Glomerular visceral epithelial cell (primary cell): ENCODE measurements at regions not wholly inside any gene's neighbourhood (a gene's known extent, or its start where the extent isn't known, plus 50 kb on each side); places are given as distances from the start of the nearest gene placed in this dataset.
"Not testable (repeated sequence)": the region's sequence is repeated elsewhere in the genome, so short reads cannot be mapped to it uniquely, and the experiment has no call there.

ENCODE experiments used
- DNase-seq: peaks from one replicate; pipeline ENCODE4 v3.0.0-alpha.2; 2016; ENCODE audit errors: extremely low spot score

DNA sequence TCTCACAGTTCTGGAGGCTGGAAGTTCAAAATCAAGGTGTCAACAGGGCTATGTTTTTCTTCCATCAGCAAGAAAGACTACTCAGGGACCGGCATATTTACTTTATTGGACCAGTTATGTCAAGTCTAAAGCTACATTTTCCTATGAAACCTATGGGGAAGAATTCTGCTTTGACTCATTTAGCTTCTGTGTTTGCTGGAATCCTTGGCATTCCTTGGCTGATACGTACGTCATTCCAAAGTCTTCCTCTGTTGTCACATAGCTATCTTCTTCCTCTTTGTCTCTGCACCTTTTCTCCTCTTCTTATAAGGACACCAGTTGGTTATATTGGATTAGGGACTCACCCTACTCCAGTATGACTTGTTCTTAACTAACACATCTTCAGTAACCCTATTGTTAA, 137.4 kb upstream of the FBXO11 start:
- DNase-seq: no peak

DNA sequence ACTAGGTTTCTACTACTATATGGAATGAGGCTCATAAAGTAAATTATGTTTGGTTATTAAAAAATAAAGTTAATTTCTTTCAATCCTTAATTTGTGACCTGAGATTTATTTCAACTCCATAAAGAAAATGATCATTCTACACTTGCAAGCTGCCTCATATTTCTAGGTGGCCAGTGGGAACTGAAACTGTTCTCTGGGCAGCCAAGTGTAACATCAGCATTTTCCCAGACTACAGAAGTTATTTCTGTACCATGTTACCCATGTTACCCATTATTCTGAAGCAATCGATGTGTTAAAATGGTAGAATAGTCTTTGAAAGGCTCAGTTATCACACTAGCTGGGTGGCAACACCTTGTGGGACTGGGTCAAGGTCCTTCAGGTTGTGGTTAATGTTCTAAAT, 139.3 kb upstream of the FBXO11 start:
- DNase-seq: no peak

DNA sequence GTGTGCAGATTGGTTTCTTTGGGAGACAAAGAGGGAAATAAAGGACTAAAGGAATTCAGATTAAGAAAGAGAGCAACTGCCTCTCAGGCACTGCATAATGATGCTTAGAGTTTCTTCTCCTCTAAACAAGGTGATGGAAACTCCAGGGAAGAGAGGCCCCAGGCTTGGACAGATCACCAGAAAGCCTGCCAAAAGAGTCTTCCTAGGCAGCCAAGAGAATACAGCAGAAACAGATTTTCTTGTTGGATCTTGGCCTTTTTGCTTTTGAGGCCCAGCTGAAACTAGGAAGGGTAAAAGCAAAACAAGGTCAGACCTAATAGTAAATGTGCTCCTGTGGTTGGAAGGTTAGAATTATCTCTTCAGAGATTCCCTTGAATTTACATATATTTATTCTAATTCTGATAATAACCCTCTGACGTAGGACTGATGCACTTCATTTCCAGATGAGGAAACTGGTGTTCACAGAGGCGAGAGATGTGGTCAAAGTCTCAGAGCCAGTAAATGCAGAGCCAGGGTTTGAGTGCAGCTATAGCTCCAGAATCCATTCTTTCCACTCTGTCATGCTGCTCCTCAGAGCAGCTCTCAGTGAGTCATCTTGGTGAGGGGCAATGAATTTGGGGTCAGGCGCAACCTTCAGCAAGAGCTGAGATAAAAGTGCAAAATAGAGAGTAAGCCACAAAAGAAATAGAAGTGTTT, 142.3 kb upstream of the FBXO11 start:
- DNase-seq: no peak

DNA sequence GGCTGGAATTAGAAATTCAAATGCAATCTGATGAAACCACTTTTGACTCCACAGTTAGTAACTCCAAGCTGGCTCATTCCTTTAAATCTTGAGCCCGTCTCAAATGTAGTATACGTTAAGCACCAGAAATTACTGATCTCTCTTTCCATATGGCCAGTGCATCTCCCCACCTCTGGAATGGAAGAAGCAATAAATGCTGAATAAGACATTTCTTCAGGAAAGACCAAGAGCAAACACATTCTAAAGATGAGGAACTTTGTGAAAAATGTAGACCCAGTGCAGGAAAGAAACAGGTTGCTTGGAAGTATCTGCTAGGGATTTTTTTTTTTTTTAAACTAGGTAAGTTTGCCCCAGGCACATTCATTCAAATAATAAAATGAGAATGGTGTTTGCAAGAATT, 143.1 kb upstream of the FBXO11 start:
- DNase-seq: no peak

DNA sequence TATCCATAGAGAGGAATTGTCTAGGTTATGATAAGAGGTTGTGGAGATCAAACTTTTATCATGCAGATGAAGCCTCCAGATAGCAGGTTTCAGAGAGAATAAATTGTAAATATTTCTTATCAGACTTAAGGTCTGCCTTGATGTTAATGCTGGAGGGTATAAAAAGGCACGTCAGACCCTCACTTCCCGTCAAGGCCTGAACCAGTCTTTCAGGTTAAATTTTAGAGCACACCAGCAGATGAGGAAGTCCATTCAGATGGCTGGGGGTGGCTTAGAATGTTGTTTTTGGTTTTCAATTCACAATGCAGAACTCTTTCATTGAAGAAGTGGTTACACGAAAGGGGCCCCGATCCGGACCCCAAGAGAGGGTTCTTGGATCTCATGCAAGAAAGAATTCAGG, 144.4 kb upstream of the FBXO11 start:
- DNase-seq: no peak

DNA sequence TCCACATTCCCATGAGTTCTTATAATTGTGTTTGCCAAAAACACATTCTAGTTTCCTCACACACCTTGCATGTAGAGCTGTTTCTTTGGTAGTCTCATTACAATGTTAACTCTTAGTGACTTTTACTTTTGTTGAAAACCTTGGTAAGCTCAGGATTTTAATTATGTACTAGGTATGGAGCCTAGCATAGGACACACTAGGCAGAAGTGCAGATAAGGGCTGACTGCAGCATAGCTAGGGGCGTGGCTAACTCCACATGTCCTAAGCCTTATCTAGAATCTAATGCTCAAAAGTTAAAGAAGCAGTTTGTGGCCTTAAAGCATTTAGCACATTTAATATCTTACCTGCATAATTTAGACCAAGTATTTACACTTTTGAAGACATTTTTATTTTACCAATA, 153.7 kb upstream of the FBXO11 start:
- no peak for DNase-seq

DNA sequence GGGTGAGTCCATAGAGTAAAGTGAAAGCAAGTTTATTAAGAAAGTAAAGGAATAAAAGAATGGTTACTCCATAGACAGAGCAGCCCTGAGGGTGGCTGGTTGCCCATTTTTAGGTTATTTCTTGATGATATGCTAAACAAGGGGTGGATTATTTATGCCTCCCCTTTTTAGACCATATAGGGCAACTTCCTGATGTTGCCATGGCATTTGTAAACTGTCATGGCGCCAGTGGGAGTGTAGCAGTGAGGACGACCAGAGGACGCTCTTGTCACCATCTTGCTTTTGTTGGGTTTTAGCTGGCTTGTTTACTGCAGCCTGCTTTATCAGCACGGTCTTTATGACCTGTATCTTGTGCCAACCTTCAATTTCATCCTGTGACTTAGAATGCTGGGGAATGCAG, 155.4 kb upstream of the FBXO11 start:
- not testable (repeated sequence) for DNase-seq

DNA sequence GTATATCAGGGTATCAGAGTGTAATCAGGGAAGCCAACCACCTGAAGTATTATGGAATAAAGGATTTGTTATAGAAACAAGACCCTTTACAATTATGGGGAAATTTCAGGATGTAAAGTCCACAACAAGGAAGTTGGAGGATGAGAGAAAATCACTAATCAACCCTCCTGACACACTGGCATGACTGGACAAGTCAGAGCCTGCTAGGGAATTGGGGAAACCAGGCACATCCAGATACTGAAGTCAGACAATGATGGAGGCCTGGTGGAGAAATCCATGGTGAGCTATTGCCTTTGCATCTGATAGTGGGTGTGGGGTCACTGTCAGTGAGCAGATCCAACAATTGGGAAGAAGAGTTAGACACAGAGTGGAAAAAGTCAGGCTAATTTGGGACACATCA, 158.8 kb upstream of the FBXO11 start:
- DNase-seq: no peak

DNA sequence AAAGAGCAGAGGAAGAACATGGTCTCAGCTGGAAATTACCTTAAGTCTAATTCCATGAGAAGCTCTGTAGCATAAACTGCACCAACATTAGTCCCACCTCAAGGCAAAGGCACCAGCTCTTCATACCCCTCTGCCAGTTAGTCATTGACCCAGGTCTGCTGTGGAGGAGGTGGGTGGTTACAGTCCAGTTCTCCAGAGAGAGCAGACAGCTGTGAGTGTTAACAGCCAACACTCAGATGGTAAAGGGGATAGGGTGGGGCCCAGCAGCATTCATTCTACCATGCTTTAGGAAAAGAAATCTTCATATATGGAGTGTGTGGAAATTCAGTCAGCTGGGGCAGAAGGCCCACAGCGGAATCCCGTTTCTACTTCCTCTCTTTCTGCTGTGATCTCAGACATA, 159.7 kb upstream of the FBXO11 start:
- DNase-seq: no peak

DNA sequence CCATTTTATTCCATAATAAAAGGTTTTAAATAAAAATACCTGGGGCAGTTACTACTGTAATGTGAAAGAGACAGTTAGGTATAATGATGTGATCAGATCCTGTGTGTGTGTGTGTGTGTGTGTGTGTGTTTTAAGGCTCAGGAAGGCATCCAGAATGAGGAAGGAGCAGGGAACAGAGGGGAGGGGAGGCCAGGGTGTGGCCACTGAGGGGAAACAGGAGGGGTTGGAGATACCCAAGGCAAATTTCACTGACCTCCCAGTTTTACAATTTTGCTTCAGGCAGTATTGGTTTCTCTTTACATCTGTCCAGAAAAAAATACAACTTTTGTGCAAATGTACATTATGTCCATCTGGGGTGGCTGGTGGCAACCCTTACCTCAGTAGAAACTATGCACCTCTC, 163.5 kb upstream of the FBXO11 start:
- DNase-seq: no peak

DNA sequence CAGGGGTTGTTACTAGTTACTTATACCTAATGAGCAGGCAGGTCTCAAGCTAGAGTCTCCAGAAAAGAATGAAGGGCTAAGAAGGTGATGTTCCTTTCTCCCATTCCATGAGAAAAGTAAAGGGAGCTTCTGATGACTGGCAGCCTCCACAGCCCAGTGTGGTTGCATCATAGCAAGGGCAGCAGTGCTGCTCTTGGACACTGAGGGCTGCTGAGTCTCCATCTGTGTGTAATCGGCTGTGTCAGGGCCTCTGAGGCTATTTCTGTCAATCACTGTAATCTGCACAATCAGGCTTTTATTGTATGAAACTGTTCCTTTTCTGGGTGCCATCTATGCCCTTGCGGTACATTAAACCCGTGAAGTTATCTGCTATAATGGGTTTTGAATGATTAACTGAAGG, 164.1 kb upstream of the FBXO11 start:
- no peak for DNase-seq

DNA sequence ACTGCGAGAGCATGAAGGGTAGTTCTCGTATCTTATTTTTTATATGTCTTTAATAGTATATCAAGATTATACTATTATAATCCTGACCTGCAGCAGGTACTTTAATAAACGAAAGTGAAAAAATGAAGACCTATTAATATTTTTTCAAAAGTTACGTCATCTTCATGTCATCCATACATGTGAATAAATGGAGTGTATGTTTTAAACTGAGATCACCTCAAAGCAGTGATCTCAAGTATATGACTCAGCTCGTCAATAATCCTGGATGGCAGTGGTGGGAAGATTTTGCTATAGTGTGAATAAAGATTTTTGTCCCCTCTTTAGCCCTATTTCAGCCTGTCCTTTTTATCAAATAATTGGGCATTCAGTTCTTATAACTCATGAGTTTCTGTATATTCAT, 166.3 kb upstream of the FBXO11 start:
- no peak for DNase-seq

DNA sequence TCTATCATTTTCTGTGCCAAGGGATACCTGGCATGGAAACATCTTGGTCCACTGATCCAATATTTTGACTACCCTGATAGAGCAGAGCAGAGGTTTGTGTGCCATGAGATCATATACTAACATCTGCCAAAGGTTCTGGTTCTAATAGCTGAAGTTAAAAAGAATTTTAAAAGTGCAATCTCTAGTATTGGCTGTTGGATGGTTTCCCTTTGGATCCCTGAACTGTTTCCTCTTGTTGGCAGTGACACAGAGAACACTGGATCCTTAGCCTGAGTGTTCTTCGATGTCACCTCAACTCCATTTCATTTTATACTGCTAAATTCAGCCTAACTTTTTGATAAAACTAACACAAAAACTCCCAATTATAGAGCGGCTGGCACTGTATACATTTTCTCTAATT, 169.3 kb upstream of the FBXO11 start:
- no peak for DNase-seq

DNA sequence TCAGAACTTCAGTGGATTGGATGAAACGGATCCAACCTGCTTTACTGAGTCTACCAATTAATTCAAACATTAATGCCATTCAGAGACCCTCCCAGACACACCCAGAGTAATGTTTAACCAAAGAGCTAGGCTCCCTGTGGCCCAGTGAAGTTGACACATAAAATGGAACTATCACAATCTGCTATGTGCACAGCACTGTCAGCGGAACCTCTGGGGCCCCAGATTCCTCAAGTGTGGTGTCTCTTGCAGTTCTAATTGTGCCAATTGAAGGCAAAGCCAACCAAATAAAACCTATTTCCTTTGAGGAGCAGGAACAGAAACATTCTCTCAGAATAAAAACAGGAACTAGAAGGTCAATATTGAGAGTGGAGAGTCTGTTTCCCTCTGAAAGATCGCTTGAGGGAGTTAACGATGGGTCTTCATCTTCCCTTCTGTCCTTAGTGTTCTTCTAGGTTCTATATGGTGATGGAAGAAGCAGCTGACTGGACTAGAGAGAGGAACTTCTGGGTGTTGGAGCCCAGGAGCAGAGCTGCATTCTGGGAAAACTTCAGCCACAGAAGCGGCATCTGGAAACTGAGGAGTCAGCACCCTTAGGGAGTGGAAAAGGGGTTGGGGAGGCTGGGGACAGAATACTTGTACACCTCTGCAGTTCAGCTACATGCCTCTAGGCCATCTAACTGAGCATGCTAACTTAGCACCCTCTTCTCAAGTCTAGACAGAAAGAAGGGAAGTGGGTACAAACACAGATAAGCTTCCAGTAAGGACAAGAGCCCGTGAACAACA, 174.4 kb upstream of the FBXO11 start:
- no peak for DNase-seq

DNA sequence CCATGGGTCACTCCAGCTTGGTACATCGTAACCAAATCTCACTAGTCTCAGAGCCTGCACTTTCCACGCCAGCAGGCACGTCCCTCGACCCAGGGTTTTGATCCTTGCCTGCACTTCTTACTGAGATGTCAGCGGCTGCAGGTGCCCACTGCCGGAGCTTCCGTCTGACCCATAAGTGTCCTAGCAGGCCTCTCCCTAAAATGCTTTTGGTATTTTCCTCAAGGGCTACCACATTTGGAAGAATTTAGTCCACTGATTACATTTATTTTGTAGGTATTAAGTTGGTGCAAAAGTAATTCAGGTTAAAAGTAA, 175.0 kb upstream of the FBXO11 start:
- no peak for DNase-seq

DNA sequence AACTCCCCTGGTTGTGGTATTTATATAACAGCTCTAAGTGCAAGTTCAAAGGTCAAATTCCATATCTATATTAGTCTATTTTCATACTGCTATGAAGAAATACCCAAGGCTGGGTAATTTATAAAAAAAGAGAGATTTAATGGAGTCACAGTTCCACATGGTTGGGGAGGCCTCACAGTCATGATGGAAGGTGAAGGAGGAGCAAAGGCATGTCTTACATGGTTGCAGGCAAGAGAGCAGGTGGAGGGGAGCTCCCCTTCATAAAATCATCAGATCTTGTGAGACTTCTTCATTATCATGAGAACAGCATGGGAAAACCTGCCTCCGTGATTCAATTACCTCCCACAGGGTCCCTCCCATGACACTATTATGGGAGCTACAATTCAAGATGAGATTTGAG, 179.6 kb upstream of the FBXO11 start:
- DNase-seq: no peak

DNA sequence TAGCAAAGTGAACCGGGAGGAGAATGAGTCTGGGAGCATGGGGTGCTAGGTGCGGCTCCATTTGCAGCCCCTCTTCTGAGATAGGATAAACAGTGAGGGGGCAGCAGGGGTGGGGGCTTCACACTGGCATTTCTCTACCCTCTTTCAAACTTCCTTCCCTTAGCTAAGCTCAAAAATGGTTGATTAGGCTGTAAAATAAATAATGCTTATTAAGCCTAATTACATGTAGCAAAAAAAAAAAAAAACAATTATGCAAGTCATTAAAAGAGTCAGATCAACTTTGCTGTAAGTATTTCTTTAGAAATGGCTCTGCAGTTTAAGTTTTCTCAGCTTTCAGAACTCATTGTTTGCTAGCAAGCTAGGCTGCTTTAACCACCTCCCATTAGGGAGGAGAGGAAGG, 182.7 kb upstream of the FBXO11 start:
- no peak for DNase-seq

DNA sequence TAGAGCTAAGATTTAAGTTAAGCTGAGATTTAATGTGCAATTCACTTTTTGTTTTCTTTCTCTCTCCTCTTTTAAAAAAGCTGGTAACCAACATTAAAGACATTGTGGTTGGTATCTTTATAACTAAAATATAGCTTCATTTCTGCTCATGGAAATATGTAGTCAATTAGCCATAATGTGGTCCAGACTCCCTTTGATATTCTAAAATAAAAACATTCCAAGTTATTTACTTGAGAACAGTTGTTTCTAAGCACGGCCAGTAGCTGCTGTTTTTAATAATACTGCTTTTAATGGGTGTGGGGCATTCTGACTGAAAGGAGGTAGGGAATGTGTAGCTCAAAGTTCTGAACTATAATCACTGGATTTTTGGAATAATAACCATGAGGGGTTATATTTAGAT, 183.3 kb upstream of the FBXO11 start:
- no peak for DNase-seq

DNA sequence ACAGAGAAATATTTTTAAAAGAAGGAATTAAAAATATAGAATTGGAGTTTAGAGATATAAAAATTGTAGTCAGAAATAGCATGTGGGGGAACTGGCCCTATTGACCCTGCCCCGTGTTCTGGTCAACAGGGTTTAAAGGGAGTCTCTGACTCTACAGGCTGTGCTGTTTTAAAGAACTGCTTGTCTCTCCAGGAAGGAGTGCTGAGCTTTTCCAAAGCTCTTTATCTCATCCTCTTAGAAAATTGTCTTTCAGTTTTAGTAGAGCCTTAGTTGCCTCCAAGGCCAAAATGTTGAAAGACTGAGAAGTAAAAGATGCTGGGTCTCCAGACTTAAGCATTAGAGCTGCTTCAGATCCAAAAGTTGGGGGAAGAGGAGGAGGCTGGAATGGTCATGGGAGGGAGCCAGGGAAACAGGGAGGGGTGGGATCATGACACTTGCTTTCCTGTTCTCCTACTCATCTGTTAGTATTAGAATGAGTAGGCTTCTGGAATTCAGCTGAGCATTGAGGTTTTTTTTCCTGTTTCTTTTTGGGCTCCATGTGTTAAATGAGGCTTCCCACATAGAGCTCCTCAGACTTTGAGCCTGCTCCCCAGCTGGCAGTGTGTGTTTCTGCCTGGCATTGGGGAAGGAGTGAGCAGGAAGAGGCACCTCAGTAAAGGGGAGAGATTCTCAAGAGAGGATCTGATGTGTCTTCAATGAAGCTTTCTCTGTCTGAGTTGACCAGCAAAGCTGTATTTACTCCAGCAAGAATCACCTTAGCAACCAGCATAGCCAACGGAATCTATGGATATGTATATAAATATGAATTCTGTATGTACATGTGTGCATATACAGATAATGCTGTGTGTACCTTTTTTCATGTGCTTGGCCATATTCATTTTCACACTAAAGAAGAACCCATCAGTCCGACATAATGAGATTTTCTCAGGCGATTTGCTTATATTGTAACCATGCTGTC, 186.8 kb upstream of the FBXO11 start:
- DNase-seq: no peak

DNA sequence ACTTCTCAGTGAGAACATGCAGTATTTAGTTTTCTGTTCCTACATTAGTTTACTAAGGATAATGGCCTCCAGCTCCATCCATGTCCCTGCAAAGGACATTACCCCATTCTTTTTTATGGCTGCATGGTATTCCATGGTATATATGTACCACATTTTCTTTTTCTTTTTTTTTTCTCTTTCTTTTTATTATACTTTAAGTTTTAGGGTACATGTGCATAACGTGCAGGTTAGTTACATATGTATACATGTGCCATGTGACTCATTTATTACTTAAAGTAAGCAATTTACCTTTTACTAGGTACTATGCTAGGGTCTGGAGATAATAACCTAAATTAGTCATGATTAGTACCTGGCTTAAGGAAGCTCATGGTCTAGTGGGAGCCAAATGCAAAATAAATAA, 190.5 kb upstream of the FBXO11 start:
- DNase-seq: not testable (repeated sequence)

DNA sequence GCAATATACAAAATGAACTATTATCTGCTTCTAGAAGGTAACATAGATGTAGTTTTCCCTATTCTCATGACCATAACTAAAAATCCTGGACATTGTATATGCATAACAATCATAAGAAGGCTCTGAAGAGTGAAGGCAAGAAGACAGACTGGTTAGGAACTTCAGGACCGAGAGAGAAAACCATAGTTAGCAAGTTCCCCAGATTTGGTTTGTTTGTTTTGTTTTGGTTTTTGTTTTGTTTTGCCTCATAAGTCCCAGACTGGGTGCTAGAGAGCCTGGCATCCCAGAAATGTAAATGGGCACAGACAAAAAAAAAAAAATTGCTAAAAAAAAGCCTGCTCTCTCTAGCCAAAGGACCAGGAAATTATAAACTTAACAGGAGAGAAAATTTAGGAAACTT, 192.2 kb upstream of the FBXO11 start:
- no peak for DNase-seq

DNA sequence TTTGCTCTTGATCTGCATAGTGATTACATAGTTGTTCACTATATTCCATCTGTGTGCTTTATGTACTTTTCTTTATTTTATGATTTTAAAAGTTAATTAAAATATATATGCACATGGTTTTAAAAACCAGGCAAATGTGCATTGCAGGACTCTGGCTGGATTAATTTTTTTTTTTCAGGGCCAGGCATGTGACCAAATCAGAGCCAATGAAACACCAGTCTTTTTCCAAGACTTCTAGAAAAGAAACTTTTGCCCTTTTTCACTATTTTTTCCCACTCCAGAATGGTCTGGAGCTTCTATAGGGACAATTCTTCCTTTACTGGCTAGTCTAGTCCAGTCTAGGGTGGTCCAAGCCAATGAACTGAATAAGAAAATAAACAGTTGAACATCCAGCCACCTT, 198.1 kb upstream of the FBXO11 start:
- DNase-seq: no peak

DNA sequence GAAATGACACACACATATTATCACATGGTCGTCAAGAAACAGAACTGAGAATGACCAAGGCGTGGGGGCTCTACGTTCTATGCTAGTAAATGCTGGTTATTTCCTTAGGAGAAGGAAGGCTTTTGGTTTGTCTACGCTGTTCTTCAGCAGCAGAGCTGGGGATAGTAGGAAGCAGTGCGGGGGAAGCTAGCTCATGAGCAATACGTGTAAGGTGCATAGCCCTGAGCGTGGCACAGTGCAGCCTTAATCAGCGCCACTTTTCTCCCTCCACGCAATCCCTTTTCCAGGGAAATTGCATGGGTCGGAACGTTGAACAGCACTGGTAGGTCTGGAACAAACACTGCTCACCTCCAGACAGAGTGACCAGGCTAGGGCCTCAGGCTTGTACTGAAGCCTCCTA, 199.6 kb upstream of the FBXO11 start:
- DNase-seq: no peak
